Limb (tissue), 2 donors: ENCODE measurements at regions not wholly inside any gene's neighbourhood (a gene's known extent, or its start where the extent isn't known, plus 50 kb on each side); places are given as distances from the start of the nearest gene placed in this dataset.

Experiments used
- DNase-seq, 2 donors: peaks; one replicate each; pipeline ENCODE4 v3.0.0-alpha.2; 2016; ENCODE audit errors: extremely low spot score in 2 of 2

GRCh38 chr1:55555956-55556725, 341.0 kb upstream of the USP24 start:
- peak in 1 of 2 donors; percentile 50 for DNase-seq

- no peak for DNase-seq
Measured at GRCh38 chr1:55554611-55555010, 339.4 kb upstream of the USP24 start.

DNA sequence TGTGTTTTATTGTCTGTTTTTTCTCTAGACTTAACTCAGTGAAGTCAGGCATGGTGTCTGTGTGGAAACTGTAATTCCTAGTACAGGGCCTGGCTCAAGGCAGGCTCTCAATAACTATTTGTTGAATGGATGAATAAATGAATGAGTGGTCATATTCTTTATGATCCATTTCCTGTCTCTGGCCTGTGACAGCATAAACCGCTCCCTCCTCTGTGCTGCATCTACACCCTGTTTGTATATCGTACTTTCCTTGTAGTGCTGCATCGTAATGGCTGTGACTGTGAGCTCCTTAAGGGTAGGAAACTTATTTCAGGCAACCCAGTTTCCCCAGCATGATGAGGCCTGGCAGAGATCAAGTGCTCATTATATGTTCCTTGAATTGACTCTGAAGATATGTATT, 337.5 kb upstream of the USP24 start:
- DNase-seq: no peak

- DNase-seq: peak; percentile 36 to 50
Measured at GRCh38 chr1:55547405-55547804, 332.2 kb upstream of the USP24 start.

DNA sequence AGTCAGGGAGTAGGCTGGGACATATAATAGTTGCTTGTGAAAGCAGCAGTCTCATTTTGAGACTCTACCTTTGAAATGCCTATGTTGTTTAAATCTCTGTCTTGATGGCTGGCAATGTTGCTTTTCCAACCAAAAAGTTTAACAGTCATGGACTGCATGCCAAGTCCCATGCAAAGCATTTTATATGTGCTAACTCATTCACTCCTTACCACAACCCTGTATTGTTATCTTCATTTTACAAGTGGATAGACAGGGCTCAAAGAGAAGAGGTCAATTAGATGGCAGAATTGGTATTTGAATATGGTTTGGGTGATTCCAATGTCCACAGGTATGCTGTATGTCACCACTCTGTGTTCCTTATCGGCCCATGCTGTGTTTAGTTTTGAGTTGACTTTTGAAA, 331.4 kb upstream of the USP24 start:
- DNase-seq: no peak

- no peak for DNase-seq
Measured at GRCh38 chr1:55544826-55545225, 329.7 kb upstream of the USP24 start.

- no peak for DNase-seq
Measured at GRCh38 chr1:55542901-55543504, 327.8 kb upstream of the USP24 start.

DNA sequence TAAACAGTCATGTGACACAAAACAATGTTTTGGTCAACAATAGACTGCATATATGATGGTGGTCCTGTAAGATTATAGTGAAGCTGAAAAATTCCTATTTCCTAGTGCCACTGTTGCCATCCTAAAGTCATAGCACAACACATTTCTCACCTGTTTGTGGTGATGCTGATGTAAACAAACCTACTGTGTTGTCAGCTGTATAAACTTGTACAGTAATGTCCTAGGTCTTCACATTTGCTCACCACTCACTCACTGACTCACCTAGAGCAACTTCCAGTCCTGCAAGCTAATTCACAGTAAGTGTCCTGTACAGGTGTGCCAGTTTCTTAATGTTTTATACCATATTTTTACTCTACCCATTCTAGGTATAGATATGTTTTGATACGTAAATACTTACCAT, 326.1 kb upstream of the USP24 start:
- no peak for DNase-seq

- no peak for DNase-seq
Measured at GRCh38 chr1:55539652-55540512, 324.7 kb upstream of the USP24 start.

- DNase-seq: no peak
Measured at GRCh38 chr1:55538428-55538827, 323.3 kb upstream of the USP24 start.

- no peak for DNase-seq
Measured at GRCh38 chr1:55536545-55536865, 321.3 kb upstream of the USP24 start.

GRCh38 chr1:55535724-55536544, 320.8 kb upstream of the USP24 start:
- DNase-seq: no peak

DNA sequence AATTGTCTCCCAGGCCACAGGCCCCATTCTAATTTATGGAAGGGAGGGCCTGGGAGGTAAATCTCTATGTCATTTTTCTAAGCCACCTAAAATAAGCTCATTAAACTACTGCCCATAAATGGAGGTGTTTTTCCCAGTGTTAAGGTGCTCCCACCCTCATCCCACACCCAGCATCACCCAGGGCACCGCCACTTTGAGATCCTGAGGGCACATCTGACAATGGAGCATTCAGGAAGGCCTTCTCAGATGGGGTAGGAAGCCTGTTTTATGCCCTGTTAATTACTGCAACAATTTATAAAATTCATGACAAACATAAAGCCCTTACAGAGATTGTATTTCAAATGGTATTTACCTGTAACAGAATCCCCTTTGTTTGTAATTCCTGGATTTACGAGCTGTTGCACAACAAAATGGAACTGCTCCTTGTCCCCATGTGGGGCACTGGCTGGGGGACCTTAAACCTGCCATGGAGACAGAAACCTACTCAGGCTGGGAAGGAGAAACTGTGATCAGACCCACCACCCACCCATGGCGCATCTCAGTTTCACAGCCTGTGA, 319.5 kb upstream of the USP24 start:
- no peak for DNase-seq

- no peak for DNase-seq
Measured at GRCh38 chr1:55531644-55532043, 316.5 kb upstream of the USP24 start.

DNA sequence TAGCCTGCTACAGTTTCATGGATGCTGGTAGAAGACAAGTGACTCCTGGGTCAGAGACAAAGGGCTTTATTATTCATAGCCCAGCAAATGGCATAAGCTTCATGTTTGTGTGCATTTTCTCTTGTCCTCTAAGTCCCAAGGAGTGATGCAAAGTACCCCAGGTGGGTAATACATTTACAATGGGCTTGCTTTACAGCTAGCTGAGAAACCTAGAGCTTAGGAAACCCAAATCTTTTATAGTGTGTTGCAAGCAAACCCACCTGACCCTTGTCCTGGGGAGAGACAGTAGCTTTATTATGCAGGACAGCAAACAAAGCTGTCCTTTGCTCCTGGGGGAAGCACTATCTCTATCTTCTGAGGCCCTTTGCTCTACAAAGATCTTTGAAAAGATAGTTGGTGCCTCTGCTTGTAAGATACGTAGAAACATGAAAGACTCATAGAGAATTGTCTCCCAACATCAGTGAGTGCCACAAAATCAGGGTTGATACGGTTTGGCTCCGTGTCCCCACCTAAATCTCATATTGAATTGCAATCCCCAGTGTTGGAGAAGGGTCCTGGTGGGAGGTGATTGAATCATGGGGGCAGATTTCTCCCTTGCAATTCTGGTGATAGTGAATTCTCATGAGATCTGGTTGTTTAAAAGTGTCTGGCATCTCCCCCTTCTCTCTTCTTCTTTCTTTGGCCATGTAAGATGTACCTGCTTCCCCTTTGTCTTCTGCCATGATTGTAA, 315.8 kb upstream of the USP24 start:
- DNase-seq: no peak

- DNase-seq: no peak
Measured at GRCh38 chr1:55529017-55529416, 313.9 kb upstream of the USP24 start.

DNA sequence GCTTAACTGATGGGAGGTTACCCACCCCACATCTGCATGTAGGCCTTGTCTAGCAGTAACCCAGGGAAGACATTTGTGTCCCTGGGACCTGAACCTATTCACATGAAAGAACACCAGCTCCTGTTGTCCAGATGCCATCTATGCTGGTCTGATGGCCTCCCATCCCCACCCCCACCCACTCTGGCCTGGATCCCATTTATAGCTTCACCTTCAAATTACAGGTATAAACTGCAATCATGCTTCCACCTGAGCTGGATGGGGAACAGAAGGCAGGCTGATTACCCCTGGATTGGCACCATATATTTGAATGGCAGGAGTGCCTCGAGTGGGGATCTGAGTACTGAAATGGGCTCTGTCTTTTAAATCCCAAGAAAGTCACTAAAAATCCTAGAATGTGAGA, 312.7 kb upstream of the USP24 start:
- DNase-seq: no peak

DNA sequence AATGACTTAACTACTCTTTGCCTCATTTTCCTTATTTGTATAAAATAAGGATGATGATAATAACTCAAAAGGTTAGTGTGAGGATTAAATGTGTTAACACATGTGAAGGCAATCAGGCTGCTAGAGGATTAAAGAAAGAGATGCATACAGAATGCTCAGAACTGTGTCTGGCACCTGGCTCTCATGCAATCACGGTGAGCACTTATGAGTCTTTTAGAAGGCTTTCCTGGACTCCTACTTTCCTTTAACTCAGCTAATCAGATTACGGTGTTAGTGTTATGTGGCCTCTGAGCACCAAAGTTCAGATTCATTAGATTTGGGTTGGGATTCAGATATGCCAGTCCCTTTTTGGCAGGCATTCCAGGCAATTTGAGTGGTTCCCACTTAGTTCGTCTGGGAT, 311.6 kb upstream of the USP24 start:
- no peak for DNase-seq

DNA sequence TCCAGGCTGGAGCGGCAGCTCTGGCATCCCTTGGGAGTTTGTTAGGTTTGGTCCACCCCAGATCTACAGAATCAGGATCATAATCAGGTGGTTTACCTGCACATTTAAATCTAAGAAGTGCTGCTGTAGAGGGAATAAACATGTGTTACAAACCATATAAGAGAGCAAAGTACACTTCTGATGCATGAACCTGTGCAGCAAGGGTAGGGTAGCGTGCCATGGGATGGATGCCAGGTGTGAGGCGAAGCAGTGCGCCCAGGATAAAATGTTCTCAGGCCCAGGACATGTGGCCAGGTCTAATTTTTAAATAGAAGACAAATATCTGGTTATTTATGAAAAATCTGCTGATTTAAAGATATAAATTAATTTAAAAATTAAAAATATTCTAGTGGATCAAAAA, 308.8 kb upstream of the USP24 start:
- no peak for DNase-seq

- DNase-seq: no peak
Measured at GRCh38 chr1:55522982-55523381, 307.8 kb upstream of the USP24 start.
